ENCODE measurements at regions not wholly inside any gene's neighbourhood (a gene's known extent, or its start where the extent isn't known, plus 50 kb on each side); places are given as distances from the start of the nearest gene placed in this dataset.
"Not testable (repeated sequence)": the region's sequence is repeated elsewhere in the genome, so short reads cannot be mapped to it uniquely, and the experiment has no call there.

DNA sequence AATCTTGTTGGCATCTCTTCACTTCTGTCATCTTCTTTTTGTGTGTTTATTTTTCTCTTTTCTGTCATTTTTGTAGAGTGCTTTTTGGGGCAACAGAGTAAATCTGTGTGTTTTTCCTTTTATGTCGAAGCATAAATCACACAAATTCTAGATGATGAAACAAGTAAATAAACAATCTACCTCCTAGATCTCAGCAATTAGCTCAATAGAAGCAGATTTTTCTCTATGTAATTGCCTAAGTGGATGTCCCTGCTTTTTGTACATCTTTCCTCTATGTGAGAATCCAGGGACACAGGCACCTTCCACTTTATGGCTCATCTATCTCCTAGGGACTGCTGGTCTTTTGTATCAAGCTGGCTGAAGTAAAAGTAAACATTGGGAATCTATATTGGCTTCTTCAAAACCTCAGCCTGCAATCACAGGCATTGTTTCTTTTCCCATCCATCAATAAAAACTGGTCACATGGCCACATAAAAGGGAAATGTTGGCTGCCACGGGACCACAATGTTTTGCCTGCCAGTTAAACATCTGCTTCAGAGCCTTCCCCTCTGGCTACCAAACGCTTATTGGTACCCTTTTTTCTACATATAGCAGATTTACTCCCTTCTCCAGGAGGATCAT lies 323.8 kb downstream of the LMO7 start:
- DNase-seq (ENCODE audit: low read depth) (no peak), FAIRE-seq (no peak)
- TF ChIP-seq CTCF (IDR thresholded peaks at IDR 0.05; ENCODE audit: insufficient read depth, low read length, severe bottlenecking), result no peak
- Histone ChIP-seq H3K36me3 (ENCODE audit: control insufficient read depth, insufficient read depth, low read length) (no peaks in the 10 kb centered on the region), H3K27me3 (ENCODE audit: control insufficient read depth, insufficient read depth, low read length) (no peaks in the 10 kb centered on the region), H3K4me3 (ENCODE audit: low read depth, low read length) (no peak overlapping the region)

- not testable (repeated sequence) for H3K4me3 ChIP-seq (ENCODE audit: low read depth, low read length); H3K36me3 ChIP-seq (ENCODE audit: control insufficient read depth, insufficient read depth, low read length); DNase-seq (ENCODE audit: low read depth); FAIRE-seq; H3K27me3 ChIP-seq (ENCODE audit: control insufficient read depth, insufficient read depth, low read length)
These were observed 317.5 kb downstream of the LMO7 start for GRCh38 chr13:75953589-75953988.

- no peak for TF ChIP-seq CTCF (IDR thresholded peaks at IDR 0.05; ENCODE audit: insufficient read depth, low read length, severe bottlenecking)
- no peaks in the 10 kb centered on the region for H3K27me3 ChIP-seq (ENCODE audit: control insufficient read depth, insufficient read depth, low read length)
- no peaks in the 10 kb centered on the region for H3K36me3 ChIP-seq (ENCODE audit: control insufficient read depth, insufficient read depth, low read length)
- H3K4me3 ChIP-seq (ENCODE audit: low read depth, low read length), result no peak overlapping the region
- FAIRE-seq, result no peak
- no peak for DNase-seq (ENCODE audit: low read depth)
These were observed 311.3 kb downstream of the LMO7 start for GRCh38 chr13:75947448-75947847.

DNA sequence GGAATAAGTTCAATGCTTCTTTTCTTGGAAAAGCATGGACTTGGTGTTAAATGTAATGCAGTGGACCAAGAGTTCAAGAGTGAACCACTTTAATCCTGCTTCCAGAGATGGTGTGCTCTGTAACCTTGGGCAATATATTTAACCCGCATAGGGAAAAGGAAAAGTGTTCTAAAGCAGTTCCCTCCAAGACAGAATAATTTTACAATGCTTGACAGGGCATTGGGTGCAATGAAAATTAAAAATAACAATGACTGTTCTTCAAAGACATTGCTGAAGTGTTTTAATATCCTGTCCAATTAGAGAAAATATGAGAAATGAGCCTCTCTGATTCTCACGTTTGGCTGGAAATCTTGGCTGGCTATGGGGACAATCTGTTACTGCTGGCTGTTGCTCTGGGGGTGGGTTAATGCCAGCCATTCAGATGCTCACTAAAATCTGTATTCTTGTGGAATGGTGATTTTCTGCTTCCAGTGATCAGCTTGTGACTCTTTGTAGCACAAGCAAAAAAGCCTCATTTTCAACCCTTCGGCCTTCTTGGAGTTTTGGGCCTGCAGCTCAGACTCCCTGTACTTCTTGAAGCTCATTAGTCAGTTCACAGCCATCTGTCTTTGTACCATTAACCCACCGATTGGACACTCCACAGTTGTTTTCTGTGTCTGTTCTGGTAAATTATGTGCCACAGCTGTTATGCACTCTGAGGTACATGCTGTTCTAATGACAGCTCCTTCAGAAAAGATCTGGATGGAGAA lies 310.6 kb downstream of the LMO7 start:
- DNase-seq (ENCODE audit: low read depth) (no peak), FAIRE-seq (no peak)
- H3K27me3 ChIP-seq (ENCODE audit: control insufficient read depth, insufficient read depth, low read length), result no peaks in the 10 kb centered on the region
- no peaks in the 10 kb centered on the region for H3K36me3 ChIP-seq (ENCODE audit: control insufficient read depth, insufficient read depth, low read length)
- H3K4me3 ChIP-seq (ENCODE audit: low read depth, low read length), result no peak overlapping the region
- TF ChIP-seq CTCF (IDR thresholded peaks at IDR 0.05; ENCODE audit: insufficient read depth, low read length, severe bottlenecking), result no peak

GRCh38 chr13:75945841-75946482 lies 309.8 kb downstream of the LMO7 start:
- TF ChIP-seq CTCF (IDR thresholded peaks at IDR 0.05; ENCODE audit: insufficient read depth, low read length, severe bottlenecking), result no peak

DNA sequence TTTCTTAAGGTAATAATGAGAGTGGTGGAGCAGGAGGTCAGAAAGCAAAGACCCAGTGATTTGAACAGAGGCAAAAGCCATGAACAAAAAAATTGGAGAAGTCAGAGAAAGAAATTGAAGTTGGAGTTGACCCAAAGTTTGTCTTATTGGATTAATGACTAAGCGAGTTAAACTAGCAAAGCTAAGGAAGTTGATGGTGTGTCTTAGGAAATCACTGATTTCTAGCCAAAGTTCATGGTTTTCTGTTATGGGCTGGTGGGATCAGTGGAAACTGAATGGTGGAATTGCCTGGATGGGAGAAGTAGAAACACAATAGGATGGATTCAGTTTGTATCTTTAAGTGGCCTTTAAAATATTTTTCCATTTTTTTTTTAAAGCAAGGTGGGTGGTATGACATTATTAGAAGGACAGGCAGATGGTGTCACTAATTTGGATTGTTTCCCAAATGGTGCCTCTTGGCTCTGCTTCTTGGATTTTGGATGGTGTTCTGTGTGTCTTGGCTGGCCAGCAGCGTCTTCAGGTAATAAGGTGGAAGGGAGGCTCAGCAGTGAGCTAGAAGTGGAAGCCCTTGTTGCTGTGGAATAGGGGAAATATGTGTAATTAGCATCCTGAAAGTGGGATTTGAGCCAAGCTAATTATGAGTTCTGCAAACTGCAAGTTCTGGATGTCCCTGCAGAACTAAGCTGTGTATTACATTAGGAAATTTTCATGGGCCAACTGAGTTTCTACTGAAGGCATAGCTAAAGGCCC lies 302.9 kb downstream of the LMO7 start:
- H3K4me3 ChIP-seq (ENCODE audit: low read depth, low read length), result no peak overlapping the region
- no peak for TF ChIP-seq CTCF (IDR thresholded peaks at IDR 0.05; ENCODE audit: insufficient read depth, low read length, severe bottlenecking)
- FAIRE-seq (no peak), DNase-seq (ENCODE audit: low read depth) (no peak)
- H3K36me3 ChIP-seq (ENCODE audit: control insufficient read depth, insufficient read depth, low read length), result no peaks in the 10 kb centered on the region
- no peaks in the 10 kb centered on the region for H3K27me3 ChIP-seq (ENCODE audit: control insufficient read depth, insufficient read depth, low read length)

More at GRCh38 chr13:75945841-75946482, 309.8 kb downstream of the LMO7 start:
- DNase-seq (ENCODE audit: low read depth), result no peak
- no peak for FAIRE-seq
- H3K27me3 ChIP-seq (ENCODE audit: control insufficient read depth, insufficient read depth, low read length), result no peaks in the 10 kb centered on the region
- H3K36me3 ChIP-seq (ENCODE audit: control insufficient read depth, insufficient read depth, low read length), result no peaks in the 10 kb centered on the region
- no peak overlapping the region for H3K4me3 ChIP-seq (ENCODE audit: low read depth, low read length)

Measured in bronchial epithelial cell (primary cell).